ENCODE measurements at regions not wholly inside any gene's neighbourhood (a gene's known extent, or its start where the extent isn't known, plus 50 kb on each side); places are given as distances from the start of the nearest gene placed in this dataset.
"Not testable (repeated sequence)": the region's sequence is repeated elsewhere in the genome, so short reads cannot be mapped to it uniquely, and the experiment has no call there.

- no peak for DNase-seq
Observed at GRCh38 chr10:9254353-9254752, 1199.9 kb downstream of the GATA3 start.

DNA sequence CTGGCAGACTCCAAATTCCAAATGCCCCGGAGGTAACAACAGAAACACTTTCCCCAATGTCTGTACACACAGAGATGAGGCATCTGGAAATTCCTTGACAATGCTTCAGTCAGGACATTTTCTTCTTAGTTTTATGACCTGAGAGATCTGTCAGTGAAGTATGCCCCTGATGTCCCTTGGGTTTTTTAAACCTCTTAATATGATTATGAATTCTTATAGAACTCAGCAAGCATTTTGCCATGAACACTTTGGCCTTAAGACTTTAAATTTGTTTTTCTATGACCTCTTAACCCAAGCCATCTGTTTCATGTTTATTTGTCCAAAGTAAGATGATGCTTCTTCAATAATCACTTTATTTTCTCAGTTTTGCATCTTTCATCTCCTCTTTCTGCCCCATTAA is 1206.2 kb downstream of the GATA3 start:
- DNase-seq = no peak

DNA sequence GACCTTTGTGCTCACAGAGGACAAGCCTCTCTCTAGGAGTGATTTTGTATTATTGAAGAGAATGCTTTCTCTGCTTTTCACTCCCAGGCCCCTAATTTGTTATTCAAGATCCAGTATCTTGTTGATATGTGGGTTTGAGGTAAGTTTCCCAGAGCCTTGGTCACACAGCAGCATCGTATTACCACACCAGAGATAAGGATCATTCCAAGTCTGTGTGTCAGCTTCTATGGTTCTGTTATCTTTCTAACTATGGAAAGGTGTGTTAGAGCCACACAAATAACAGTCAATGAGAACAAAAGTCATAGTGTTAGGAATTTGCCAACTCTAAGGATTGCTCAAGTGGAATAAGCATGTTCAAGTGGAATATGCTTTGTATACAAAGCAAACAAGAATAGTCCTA is 1208.3 kb downstream of the GATA3 start:
- no peak for DNase-seq

GRCh38 chr10:9268176-9268575 is 1213.7 kb downstream of the GATA3 start:
- no peak for DNase-seq

GRCh38 chr10:9273126-9273833 is 1218.8 kb downstream of the GATA3 start:
- DNase-seq = not testable (repeated sequence)

GRCh38 chr10:9274206-9274755 is 1219.8 kb downstream of the GATA3 start:
- no peak for DNase-seq

- no peak for DNase-seq
Observed at GRCh38 chr10:9275861-9276260, 1221.4 kb downstream of the GATA3 start.

DNA sequence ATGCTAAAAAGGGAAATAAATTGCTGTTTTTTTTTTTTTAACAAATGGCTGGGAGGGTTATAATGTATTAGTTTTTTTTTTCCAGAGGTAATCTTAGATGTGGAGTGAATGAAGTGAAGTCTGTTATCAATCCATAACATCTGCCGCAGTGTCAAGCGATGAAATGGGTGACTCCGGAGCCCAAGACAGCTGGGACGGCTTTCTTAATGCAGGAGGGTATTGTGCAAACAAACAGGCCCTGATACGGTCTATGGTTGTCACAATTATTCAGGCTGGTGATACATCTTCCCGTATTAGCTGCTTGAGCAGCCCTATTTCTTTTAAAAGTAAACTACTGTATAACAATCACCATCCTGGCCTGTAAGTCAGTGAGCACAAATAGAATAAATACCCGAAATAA is 1231.2 kb downstream of the GATA3 start:
- no peak for DNase-seq

DNA sequence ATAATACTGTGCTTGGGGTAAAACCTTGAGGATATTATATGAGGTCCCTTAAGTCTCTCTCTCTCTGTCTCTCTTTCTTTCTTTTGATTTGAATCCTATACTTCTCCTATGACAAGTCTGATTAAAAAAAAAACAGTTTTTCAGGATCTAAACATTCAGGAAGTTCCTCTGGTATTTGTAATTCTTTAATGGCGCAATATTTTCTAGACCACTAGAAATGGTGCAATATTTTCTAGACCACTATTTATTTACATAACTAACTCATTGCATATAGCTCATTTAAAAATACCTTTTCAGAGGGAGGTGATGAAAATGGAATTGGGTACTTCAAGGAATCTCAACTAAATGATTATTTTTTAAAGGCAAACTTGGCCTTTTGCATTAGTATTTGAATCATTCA is 1235.3 kb downstream of the GATA3 start:
- no peak for DNase-seq

- no peak for DNase-seq
Observed at GRCh38 chr10:9291081-9291480, 1236.6 kb downstream of the GATA3 start.

DNA sequence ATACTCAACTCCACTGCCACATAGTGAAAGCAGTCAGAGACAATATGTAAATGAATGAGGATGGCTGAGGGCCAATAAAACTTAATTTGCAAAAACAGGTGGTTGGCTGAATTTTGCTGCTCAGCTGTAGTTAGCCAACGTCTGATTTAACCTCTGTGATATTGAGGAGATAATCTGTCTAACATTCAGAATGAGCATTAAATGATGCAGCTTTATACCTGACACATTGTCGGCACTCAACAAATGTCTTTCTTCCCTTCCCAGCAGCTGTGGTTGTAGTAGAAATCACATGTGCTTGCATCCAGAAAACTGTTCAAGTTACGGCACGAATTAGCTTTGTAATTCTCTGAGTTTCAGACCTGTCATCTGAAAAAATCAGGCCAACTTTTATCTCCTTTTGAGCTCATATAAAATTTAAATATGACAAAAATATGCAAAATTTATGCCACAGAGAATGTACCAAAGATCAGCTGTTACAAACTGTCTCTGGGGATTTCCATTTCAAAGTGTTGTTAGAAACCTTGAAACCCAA is 1239.7 kb downstream of the GATA3 start:
- DNase-seq = no peak

DNA sequence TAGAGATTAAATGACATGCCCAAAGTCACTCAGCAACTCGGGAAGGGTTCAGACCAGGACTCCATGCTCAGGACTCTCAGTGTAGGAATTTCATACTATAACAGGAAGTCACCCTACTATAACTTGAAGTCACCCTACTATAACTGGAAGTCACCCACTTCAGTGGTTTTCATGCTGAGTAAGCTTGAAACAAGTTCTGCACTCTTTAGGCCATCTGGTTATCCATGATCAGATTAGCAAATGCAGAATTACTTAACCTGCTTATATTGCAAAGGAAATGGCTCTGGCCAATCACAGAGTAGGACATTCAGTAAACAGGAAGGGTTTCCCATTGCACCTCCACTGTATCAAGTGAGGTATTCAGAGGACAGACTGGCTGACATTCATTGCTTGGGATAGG is 1240.4 kb downstream of the GATA3 start:
- no peak for DNase-seq

DNA sequence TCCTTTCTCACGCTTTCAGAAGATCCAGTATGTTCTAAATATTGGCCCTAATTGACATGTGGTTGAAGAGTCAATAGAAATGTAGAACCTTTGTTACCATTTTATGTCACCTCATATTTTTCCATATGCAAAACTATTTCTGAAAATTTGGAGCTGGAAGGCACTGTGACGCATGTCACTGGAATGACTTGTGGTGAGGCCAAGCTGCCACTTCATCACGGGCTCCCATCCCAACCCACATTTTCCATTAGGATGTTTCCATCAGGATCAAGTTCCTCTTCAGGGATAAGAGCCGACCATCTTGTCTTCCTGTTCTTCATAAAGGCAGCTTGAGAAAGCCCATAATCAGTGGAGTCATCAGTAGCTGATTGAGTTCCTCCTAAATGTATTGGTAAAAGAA is 1241.7 kb downstream of the GATA3 start:
- DNase-seq = no peak

GRCh38 chr10:9297580-9297979 is 1243.1 kb downstream of the GATA3 start:
- no peak for DNase-seq

DNA sequence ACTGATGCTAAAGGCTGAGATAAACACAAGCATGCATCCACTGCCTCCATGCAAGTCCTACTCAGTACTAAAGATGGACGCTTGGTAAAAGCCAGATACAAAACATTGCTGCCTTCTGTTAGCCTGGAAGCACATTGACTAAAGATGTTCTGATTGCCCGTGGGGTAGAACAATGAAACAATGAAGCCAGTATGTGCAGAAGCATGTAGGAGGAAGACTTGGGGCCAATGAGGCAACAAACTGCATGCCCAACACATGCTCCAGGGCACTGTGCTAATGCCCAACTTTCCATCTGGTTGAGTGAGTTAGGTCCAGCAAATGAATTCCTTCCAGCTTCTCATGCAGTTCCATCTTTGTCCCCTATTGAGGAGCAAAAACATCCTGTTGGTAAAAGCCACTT is 1245.5 kb downstream of the GATA3 start:
- no peak for DNase-seq

- DNase-seq = no peak
Observed at GRCh38 chr10:9301148-9301547, 1246.7 kb downstream of the GATA3 start.

DNA sequence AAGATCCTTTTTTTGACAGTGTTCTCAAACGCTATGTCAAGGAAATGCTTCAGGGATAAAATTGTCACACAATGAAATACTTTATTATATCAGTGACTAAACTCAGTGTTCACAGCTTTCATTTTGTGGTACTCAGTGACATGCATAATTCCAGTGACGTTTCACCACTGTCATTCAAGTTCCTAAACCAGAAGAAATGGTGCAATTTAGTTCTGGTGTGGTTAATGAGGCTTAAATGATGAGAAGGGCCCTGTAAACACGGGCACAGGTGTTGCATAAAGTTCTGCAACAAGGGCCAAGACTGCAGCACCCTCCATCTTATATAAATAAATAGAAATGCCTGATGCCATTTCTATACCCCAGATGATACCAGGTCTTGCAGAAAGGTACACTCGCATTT is 1247.1 kb downstream of the GATA3 start:
- DNase-seq = no peak

DNA sequence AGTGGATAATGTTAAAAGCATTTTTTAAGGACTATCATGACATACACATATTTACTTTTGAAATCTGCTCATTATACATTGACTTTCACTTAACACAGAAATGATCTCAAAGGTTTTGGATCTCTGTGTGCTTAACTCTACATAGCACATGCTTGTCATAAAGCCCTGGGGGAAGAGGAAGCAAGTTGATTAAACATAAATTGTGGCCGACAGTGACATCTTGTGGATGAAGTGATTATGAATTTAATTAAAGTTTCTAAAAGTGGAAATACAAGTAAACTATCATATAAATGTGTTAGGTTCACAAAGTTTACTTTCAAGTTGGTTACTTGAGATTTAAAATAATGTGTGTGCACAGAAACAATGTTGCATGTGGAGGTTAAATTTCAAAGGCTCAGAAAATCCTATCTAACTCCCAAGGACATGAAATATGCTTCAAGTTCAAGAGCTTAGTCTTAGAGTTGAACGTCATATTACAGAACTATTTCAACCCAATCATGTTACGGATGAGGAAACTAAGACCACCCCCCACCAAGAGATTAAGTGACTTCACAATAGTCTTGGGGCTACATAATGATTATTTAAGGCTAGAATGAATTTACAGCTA is 1247.8 kb downstream of the GATA3 start:
- DNase-seq = peak; percentile 4

GRCh38 chr10:9305018-9305655 is 1250.6 kb downstream of the GATA3 start:
- peak; percentile 1 for DNase-seq

DNA sequence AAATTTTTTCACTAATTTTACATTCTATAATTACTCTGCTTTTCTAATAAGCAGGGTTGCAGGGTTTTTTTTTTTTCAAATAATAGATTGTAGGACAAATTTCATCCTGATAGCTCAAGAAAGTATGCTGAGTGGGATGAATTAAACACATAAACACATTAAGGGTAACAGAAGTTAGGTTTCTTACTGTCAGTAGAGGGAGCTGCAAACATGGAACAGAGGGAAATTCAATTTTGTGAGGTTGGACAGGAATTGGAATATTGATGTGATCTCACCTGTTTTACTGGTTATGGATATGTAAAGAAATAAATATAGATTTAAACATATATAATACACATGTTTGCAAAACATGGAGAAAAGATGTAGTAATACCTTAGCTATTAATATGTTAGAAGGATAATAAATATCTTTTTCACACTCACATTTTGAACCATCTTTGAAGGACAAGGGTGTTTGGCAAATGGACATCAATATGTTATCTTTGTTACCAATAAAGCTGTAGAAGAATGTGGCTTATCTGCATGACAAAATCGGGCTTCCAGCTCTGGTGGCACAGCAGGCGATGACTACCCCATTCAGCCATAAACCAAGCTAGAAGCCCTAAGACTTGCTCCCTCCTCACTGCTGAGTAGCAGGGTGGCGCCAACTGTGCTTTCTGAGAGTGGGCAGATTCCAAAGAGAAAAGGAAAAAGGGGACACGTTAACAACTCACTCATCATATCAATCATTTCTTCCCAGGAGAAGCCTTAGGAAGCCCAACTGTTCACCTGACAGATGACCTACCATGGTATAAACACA is 1257.4 kb downstream of the GATA3 start:
- DNase-seq = no peak

DNA sequence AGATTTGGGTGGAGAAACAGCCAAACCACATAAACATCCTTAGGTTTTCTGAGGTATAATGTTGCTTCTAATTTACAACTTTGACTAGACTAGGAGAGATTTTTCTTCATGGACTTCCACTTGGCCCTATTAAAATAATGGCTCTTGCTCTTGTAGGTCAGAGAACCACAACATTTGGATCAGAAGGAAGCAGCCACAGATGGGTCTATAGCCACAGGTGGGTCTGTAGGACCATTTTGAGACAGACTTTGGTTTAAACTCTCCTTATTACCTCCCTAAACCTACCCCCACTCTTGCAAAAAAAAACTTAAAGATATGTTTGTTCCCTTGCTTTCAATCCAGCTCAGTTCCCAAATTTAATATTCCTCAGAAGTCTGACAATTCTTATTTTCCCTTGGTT is 1260.8 kb downstream of the GATA3 start:
- no peak for DNase-seq

GRCh38 chr10:9331583-9332008 is 1277.1 kb downstream of the GATA3 start:
- peak; percentile 42 for DNase-seq

DNA sequence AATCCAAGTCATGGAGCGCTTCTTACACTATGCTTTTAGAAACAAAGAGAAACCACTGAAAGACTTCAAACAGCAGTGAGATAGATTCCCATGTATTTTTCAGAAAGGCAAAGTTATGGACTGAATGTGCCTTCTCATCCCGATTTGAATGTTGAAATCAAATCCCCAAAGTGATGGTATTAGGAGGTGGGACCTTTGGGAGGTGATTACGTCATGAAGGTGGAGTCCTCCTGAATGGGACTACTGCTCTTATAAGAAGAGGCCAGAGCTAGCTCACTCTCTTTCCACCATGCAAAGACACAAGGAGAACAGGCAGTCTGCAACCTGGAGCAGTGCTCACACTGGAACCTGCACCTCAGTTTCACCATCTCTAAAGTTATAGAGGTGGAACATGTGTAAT is 1279.8 kb downstream of the GATA3 start:
- no peak for DNase-seq

Data from NCI-H510A treated with DMSO at 0.1 percent for 48 hours (cell line).